RWPE2 (cell line): ENCODE measurements at regions not wholly inside any gene's neighbourhood (a gene's known extent, or its start where the extent isn't known, plus 50 kb on each side); places are given as distances from the start of the nearest gene placed in this dataset.
"Not testable (repeated sequence)": the region's sequence is repeated elsewhere in the genome, so short reads cannot be mapped to it uniquely, and the experiment has no call there.

ENCODE experiments used
- ATAC-seq: fragments of 200-7000 bp; cut with Tn5 transposase; 3 replicates; pipeline ENCODE4 v1.9.1; 2021; ENCODE audit warnings: low read depth
- DNase-seq: peaks from one replicate; pipeline ENCODE4 v3.0.0-alpha.2; 2020; ENCODE audit warnings: low spot score
- H3K27ac ChIP-seq: fragments of 450-650 bp; 2 replicates; pipeline ENCODE4 v1.5.1; 2017; ENCODE audit warnings: mild to moderate bottlenecking; ENCODE audit not compliant: poor library complexity, severe bottlenecking
- H3K27me3 ChIP-seq: fragments of 250-450 bp; sonication (Bioruptor Pico); 2 replicates; pipeline ENCODE4 v1.5.1; 2021; ENCODE audit warnings: mild to moderate bottlenecking, moderate library complexity; ENCODE audit not compliant: insufficient read depth, poor library complexity, severe bottlenecking
- H3K36me3 ChIP-seq: fragments of 250-450 bp; sonication (Bioruptor Pico); 2 replicates; pipeline ENCODE4 v1.5.1; 2020; ENCODE audit warnings: low read depth, mild to moderate bottlenecking, moderate library complexity
- H3K4me1 ChIP-seq: fragments of 250-450 bp; sonication (Bioruptor Pico); 2 replicates; pipeline ENCODE4 v1.5.1; 2021; ENCODE audit warnings: mild to moderate bottlenecking, moderate library complexity; ENCODE audit not compliant: insufficient read depth, poor library complexity, severe bottlenecking
- H3K4me3 ChIP-seq: fragments of 250-450 bp; sonication (Bioruptor Pico); 2 replicates; pipeline ENCODE4 v1.5.1; 2021; ENCODE audit warnings: mild to moderate bottlenecking, moderate library complexity; ENCODE audit not compliant: severe bottlenecking
- H3K9me3 ChIP-seq: fragments of 250-450 bp; sonication (Bioruptor Pico); 2 replicates; pipeline ENCODE4 v1.5.1; 2021; ENCODE audit warnings: mild to moderate bottlenecking, moderate library complexity; ENCODE audit not compliant: severe bottlenecking
- TF ChIP-seq, protein P1 (sequence below): fragments of 450-650 bp; IDR thresholded peaks from one replicate; pipeline ENCODE4 v1.5.1; 2017; ENCODE audit warnings: mild to moderate bottlenecking, moderate library complexity; ENCODE audit not compliant: poor library complexity, severe bottlenecking

- no peaks in the 10 kb centered on the region for H3K27me3 ChIP-seq
Observed at GRCh38 chr16:59535298-59535697, 801.2 kb upstream of the GOT2 start.

GRCh38 chr16:59527206-59527997 lies 793.3 kb upstream of the GOT2 start:
- TF ChIP-seq, protein P1, sequence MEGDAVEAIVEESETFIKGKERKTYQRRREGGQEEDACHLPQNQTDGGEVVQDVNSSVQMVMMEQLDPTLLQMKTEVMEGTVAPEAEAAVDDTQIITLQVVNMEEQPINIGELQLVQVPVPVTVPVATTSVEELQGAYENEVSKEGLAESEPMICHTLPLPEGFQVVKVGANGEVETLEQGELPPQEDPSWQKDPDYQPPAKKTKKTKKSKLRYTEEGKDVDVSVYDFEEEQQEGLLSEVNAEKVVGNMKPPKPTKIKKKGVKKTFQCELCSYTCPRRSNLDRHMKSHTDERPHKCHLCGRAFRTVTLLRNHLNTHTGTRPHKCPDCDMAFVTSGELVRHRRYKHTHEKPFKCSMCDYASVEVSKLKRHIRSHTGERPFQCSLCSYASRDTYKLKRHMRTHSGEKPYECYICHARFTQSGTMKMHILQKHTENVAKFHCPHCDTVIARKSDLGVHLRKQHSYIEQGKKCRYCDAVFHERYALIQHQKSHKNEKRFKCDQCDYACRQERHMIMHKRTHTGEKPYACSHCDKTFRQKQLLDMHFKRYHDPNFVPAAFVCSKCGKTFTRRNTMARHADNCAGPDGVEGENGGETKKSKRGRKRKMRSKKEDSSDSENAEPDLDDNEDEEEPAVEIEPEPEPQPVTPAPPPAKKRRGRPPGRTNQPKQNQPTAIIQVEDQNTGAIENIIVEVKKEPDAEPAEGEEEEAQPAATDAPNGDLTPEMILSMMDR = no peak
- Histone ChIP-seq H3K27me3 (no peaks in the 10 kb centered on the region), H3K27ac (peak overlapping the region; percentile 73), H3K4me3 (no peak overlapping the region), H3K9me3 (no peaks in the 10 kb centered on the region), H3K4me1 (peaks cover 9% of the 10 kb centered on the region), H3K36me3 (no peaks in the 10 kb centered on the region)
- DNase-seq (no peak), ATAC-seq (peak; percentile 91)

More at GRCh38 chr16:59535298-59535697, 801.2 kb upstream of the GOT2 start:
- DNase-seq (no peak), ATAC-seq (no peak)
- no peaks in the 10 kb centered on the region for H3K36me3 ChIP-seq
- no peaks in the 10 kb centered on the region for H3K4me1 ChIP-seq
- H3K4me3 ChIP-seq = no peak overlapping the region
- H3K9me3 ChIP-seq = peaks cover 4% of the 10 kb centered on the region
- TF ChIP-seq, protein P1 = no peak
- no peak overlapping the region for H3K27ac ChIP-seq

GRCh38 chr16:59522826-59523225 lies 788.7 kb upstream of the GOT2 start:
- no peaks in the 10 kb centered on the region for H3K36me3 ChIP-seq
- ATAC-seq = no peak
- no peak for DNase-seq
- TF ChIP-seq, protein P1 = no peak
- H3K27me3 ChIP-seq = no peaks in the 10 kb centered on the region
- H3K4me1 ChIP-seq = peaks cover 9% of the 10 kb centered on the region
- H3K27ac ChIP-seq = no peak overlapping the region
- no peak overlapping the region for H3K4me3 ChIP-seq
- no peaks in the 10 kb centered on the region for H3K9me3 ChIP-seq

DNA sequence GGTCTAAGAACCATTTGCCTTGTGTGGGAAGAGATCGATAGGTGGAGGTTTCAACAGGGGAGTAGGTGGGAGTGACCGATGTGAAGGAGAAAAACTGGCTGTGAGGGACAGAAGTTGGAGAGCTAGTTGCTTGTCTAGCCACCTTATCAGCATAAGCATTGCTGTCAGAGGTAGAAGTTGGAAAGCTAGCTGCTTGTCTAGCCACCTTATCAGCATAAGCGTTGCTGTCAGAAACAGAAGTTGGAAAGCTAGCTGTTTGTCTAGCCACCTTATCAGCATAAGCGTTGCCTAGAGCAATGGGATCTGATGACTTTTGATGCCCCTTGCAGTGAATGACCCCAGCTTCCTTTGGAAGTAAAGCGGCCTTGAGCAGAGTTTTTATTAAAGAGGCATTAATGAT lies 784.6 kb upstream of the GOT2 start:
- not testable (repeated sequence) for H3K9me3 ChIP-seq, H3K4me1 ChIP-seq, H3K4me3 ChIP-seq, H3K27me3 ChIP-seq, ATAC-seq, H3K36me3 ChIP-seq, DNase-seq, H3K27ac ChIP-seq

DNA sequence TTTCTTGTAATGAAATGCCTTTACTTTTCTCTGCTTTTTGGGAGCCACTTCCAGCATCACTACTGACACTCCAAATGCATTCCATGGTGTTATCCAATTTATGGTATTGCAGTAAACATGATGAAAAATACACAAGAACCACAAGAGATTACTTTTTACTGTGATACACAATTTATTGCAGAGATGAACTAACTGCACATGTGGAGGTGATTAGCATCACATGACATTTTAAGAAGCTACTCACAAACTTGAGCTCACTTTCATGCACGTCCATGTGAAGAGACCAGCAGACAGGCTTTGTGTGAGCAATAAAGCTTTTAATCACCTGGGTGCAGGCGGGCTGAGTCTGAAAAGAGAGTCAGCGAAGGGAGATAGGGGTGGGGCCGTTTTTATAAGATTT lies 780.5 kb upstream of the GOT2 start:
- ATAC-seq = no peak
- H3K27ac ChIP-seq = no peak overlapping the region

More for the DNA sequence above, 780.5 kb upstream of the GOT2 start:
- no peaks in the 10 kb centered on the region for H3K36me3 ChIP-seq
- H3K4me1 ChIP-seq = no peaks in the 10 kb centered on the region
- TF ChIP-seq, protein P1 = no peak
- DNase-seq = no peak
- H3K4me3 ChIP-seq = no peak overlapping the region
- H3K27me3 ChIP-seq = no peaks in the 10 kb centered on the region
- no peaks in the 10 kb centered on the region for H3K9me3 ChIP-seq
